ENCODE measurements at regions not wholly inside any gene's neighbourhood (a gene's known extent, or its start where the extent isn't known, plus 50 kb on each side); places are given as distances from the start of the nearest gene placed in this dataset.
"Not testable (repeated sequence)": the region's sequence is repeated elsewhere in the genome, so short reads cannot be mapped to it uniquely, and the experiment has no call there.

- no peak for TF ChIP-seq ATF3 (IDR thresholded peaks at IDR 0.05)
Observed at GRCh38 chr6:130699742-130700141, 127.5 kb upstream of the SMLR1 start (continued).

GRCh38 chr6:130700397-130700796 is 126.8 kb upstream of the SMLR1 start:
- WGBS: 88% methylated on average over 4 of the region's 4 CpGs
- Histone ChIP-seq H3K4me3 (ENCODE audit: low read depth in 1 of 3, low read length in 3 of 3) (no peak overlapping the region), H3K9me3 (ENCODE audit: control insufficient read depth in 4 of 4, low read length in 3 of 4) (no peaks in the 10 kb centered on the region), H3K27me3 (ENCODE audit: control insufficient read depth in 4 of 4, insufficient read depth in 4 of 4, low read length in 3 of 4) (no peaks in the 10 kb centered on the region), H3K9ac (ENCODE audit: low read depth in 1 of 2, low read length in 2 of 2) (no peak overlapping the region), H3K27ac (ENCODE audit: low read depth in 1 of 2, low read length in 2 of 2) (no peak overlapping the region), H3K36me3 (ENCODE audit: control insufficient read depth in 4 of 4, insufficient read depth in 3 of 4, low read depth in 1 of 4, low read length in 3 of 4) (no peaks in the 10 kb centered on the region), H3K4me1 (ENCODE audit: control insufficient read depth in 4 of 4, insufficient read depth in 4 of 4, low read length in 3 of 4) (no peaks in the 10 kb centered on the region)
- no peak for DNase-seq (ENCODE audit: low spot score)
- TF ChIP-seq EGR1 (IDR thresholded peaks at IDR 0.05; ENCODE audit: low read depth in 2 of 2): no peak
- TF ChIP-seq TAF1 (conservative IDR thresholded peaks at IDR 0.05): no peak
- TF ChIP-seq ZBTB33 (IDR thresholded peaks at IDR 0.05): no peak

GRCh38 chr6:130708338-130708737 is 118.9 kb upstream of the SMLR1 start:
- Histone ChIP-seq H3K9ac (ENCODE audit: low read depth in 1 of 2, low read length in 2 of 2) (no peak overlapping the region), H3K36me3 (ENCODE audit: control insufficient read depth in 4 of 4, insufficient read depth in 3 of 4, low read depth in 1 of 4, low read length in 3 of 4) (no peaks in the 10 kb centered on the region), H3K27me3 (ENCODE audit: control insufficient read depth in 4 of 4, insufficient read depth in 4 of 4, low read length in 3 of 4) (no peaks in the 10 kb centered on the region), H3K27ac (ENCODE audit: low read depth in 1 of 2, low read length in 2 of 2) (no peak overlapping the region), H3K4me1 (ENCODE audit: control insufficient read depth in 4 of 4, insufficient read depth in 4 of 4, low read length in 3 of 4) (no peaks in the 10 kb centered on the region), H3K4me3 (ENCODE audit: low read depth in 1 of 3, low read length in 3 of 3) (no peak overlapping the region), H3K9me3 (ENCODE audit: control insufficient read depth in 4 of 4, low read length in 3 of 4) (peaks cover 0 to 6% (median 1%) of the 10 kb centered on the region in 4 donors)
- DNase-seq (ENCODE audit: low spot score): no peak
- no peak for TF ChIP-seq EGR1 (IDR thresholded peaks at IDR 0.05; ENCODE audit: low read depth in 2 of 2)
- no peak for TF ChIP-seq ATF3 (IDR thresholded peaks at IDR 0.05)
- TF ChIP-seq HNF4G (IDR thresholded peaks at IDR 0.05): no peak
- TF ChIP-seq JUND (IDR thresholded peaks at IDR 0.05): no peak
- TF ChIP-seq SP1 (IDR thresholded peaks at IDR 0.05): no peak
- WGBS: 53% methylated on average over 2 of the region's 2 CpGs

- 75% methylated on average over 3 of the region's 3 CpGs for WGBS
- not testable (repeated sequence) for H3K27ac ChIP-seq (ENCODE audit: low read depth in 1 of 2, low read length in 2 of 2); H3K27me3 ChIP-seq (ENCODE audit: control insufficient read depth in 4 of 4, insufficient read depth in 4 of 4, low read length in 3 of 4); H3K4me1 ChIP-seq (ENCODE audit: control insufficient read depth in 4 of 4, insufficient read depth in 4 of 4, low read length in 3 of 4); H3K9ac ChIP-seq (ENCODE audit: low read depth in 1 of 2, low read length in 2 of 2); DNase-seq (ENCODE audit: low spot score); H3K36me3 ChIP-seq (ENCODE audit: control insufficient read depth in 4 of 4, insufficient read depth in 3 of 4, low read depth in 1 of 4, low read length in 3 of 4); H3K4me3 ChIP-seq (ENCODE audit: low read depth in 1 of 3, low read length in 3 of 3); H3K9me3 ChIP-seq (ENCODE audit: control insufficient read depth in 4 of 4, low read length in 3 of 4)
Observed at GRCh38 chr6:130711641-130712040, 115.6 kb upstream of the SMLR1 start.

- H3K9me3 ChIP-seq (ENCODE audit: control insufficient read depth in 4 of 4, low read length in 3 of 4): no peaks in the 10 kb centered on the region
- DNase-seq (ENCODE audit: low spot score): no peak
- TF ChIP-seq RAD21 (IDR thresholded peaks at IDR 0.05) (no peak), SP1 (IDR thresholded peaks at IDR 0.05) (no peak), NR2F2 (IDR thresholded peaks at IDR 0.05) (no peak), EGR1 (IDR thresholded peaks at IDR 0.05; ENCODE audit: low read depth in 2 of 2) (no peak), TAF1 (conservative IDR thresholded peaks at IDR 0.05) (no peak), YY1 (IDR thresholded peaks at IDR 0.05) (no peak), ATF3 (IDR thresholded peaks at IDR 0.05) (no peak), FOXA2 (IDR thresholded peaks at IDR 0.05) (no peak), JUND (IDR thresholded peaks at IDR 0.05) (no peak), ZBTB33 (IDR thresholded peaks at IDR 0.05) (no peak)
- no peak overlapping the region for H3K27ac ChIP-seq (ENCODE audit: low read depth in 1 of 2, low read length in 2 of 2)
- no peak overlapping the region for H3K4me3 ChIP-seq (ENCODE audit: low read depth in 1 of 3, low read length in 3 of 3)
- no peaks in the 10 kb centered on the region for H3K4me1 ChIP-seq (ENCODE audit: control insufficient read depth in 4 of 4, insufficient read depth in 4 of 4, low read length in 3 of 4)
- 59% methylated on average over 3 of the region's 3 CpGs for WGBS
- H3K27me3 ChIP-seq (ENCODE audit: control insufficient read depth in 4 of 4, insufficient read depth in 4 of 4, low read length in 3 of 4): no peaks in the 10 kb centered on the region
- H3K9ac ChIP-seq (ENCODE audit: low read depth in 1 of 2, low read length in 2 of 2): no peak overlapping the region
- no peaks in the 10 kb centered on the region for H3K36me3 ChIP-seq (ENCODE audit: control insufficient read depth in 4 of 4, insufficient read depth in 3 of 4, low read depth in 1 of 4, low read length in 3 of 4)
Observed at GRCh38 chr6:130713144-130713543, 114.1 kb upstream of the SMLR1 start.
